ENCODE measurements at regions not wholly inside any gene's neighbourhood (a gene's known extent, or its start where the extent isn't known, plus 50 kb on each side); places are given as distances from the start of the nearest gene placed in this dataset.

GRCh38 chr11:45062974-45063635 lies 83.3 kb upstream of the PRDM11 start:
- DNase-seq (ENCODE audit: low read depth): no peak

- no peak for DNase-seq (ENCODE audit: low read depth)
These were observed 82.8 kb upstream of the PRDM11 start for GRCh38 chr11:45063669-45064068.

GRCh38 chr11:45067966-45068365 lies 78.5 kb upstream of the PRDM11 start:
- DNase-seq (ENCODE audit: low read depth): no peak

- DNase-seq (ENCODE audit: low read depth): no peak
These were observed 75.2 kb upstream of the PRDM11 start for GRCh38 chr11:45071232-45071631.

GRCh38 chr11:45073685-45074141 lies 72.7 kb upstream of the PRDM11 start:
- no peak for DNase-seq (ENCODE audit: low read depth)

- no peak for DNase-seq (ENCODE audit: low read depth)
These were observed 70.9 kb upstream of the PRDM11 start for GRCh38 chr11:45075519-45075918.

GRCh38 chr11:45075952-45076351 lies 70.5 kb upstream of the PRDM11 start:
- DNase-seq (ENCODE audit: low read depth): no peak

GRCh38 chr11:45076761-45077160 lies 69.7 kb upstream of the PRDM11 start:
- DNase-seq (ENCODE audit: low read depth): no peak

- DNase-seq (ENCODE audit: low read depth): no peak
These were observed 68.0 kb upstream of the PRDM11 start for GRCh38 chr11:45078236-45079074.

GRCh38 chr11:45079075-45079444 lies 67.4 kb upstream of the PRDM11 start:
- no peak for DNase-seq (ENCODE audit: low read depth)

- DNase-seq (ENCODE audit: low read depth): no peak
These were observed 66.9 kb upstream of the PRDM11 start for GRCh38 chr11:45079567-45079942.

- peak; percentile 12 for DNase-seq (ENCODE audit: low read depth)
These were observed 66.3 kb upstream of the PRDM11 start for GRCh38 chr11:45079943-45080719.

GRCh38 chr11:45082744-45083543 lies 63.5 kb upstream of the PRDM11 start:
- no peak for DNase-seq (ENCODE audit: low read depth)

- DNase-seq (ENCODE audit: low read depth): no peak
These were observed 62.8 kb upstream of the PRDM11 start for GRCh38 chr11:45083544-45084087.

- no peak for DNase-seq (ENCODE audit: low read depth)
These were observed 60.6 kb upstream of the PRDM11 start for GRCh38 chr11:45085646-45086501.

- no peak for DNase-seq (ENCODE audit: low read depth)
These were observed 59.9 kb upstream of the PRDM11 start for GRCh38 chr11:45086526-45086925.

GRCh38 chr11:45087086-45087899 lies 59.1 kb upstream of the PRDM11 start:
- DNase-seq (ENCODE audit: low read depth): no peak

- no peak for DNase-seq (ENCODE audit: low read depth)
These were observed 58.6 kb upstream of the PRDM11 start for GRCh38 chr11:45087900-45088160.

GRCh38 chr11:45089251-45089650 lies 57.2 kb upstream of the PRDM11 start:
- no peak for DNase-seq (ENCODE audit: low read depth)

Data from stimulated activated CD8-positive, alpha-beta memory T cell treated with anti-CD3 and anti-CD28 coated beads, Interleukin-15, amount 100 ng/mL, for 24 hours (primary cell).